ENCODE measurements at regions not wholly inside any gene's neighbourhood (a gene's known extent, or its start where the extent isn't known, plus 50 kb on each side); places are given as distances from the start of the nearest gene placed in this dataset.

DNA sequence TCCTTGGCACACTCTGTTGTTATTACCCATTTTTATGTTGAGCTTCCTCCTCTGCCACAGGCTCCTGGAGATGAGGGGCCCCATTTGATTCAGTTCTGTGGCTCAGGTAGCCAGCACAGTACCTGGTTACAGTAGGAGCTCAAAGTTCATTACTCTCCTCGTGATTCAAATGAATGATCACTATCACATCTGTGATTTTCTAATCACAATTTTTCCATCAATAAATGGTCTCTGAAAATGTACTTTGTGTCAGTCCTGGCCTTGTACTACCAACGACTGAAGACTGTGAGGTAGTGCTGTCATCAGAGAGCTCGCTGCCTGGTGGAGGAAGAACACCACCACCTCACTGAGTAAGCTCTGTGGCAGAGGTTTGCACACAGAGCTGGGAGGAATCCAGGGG is 106.8 kb upstream of the JUN start:
- TF ChIP-seq, protein P1, sequence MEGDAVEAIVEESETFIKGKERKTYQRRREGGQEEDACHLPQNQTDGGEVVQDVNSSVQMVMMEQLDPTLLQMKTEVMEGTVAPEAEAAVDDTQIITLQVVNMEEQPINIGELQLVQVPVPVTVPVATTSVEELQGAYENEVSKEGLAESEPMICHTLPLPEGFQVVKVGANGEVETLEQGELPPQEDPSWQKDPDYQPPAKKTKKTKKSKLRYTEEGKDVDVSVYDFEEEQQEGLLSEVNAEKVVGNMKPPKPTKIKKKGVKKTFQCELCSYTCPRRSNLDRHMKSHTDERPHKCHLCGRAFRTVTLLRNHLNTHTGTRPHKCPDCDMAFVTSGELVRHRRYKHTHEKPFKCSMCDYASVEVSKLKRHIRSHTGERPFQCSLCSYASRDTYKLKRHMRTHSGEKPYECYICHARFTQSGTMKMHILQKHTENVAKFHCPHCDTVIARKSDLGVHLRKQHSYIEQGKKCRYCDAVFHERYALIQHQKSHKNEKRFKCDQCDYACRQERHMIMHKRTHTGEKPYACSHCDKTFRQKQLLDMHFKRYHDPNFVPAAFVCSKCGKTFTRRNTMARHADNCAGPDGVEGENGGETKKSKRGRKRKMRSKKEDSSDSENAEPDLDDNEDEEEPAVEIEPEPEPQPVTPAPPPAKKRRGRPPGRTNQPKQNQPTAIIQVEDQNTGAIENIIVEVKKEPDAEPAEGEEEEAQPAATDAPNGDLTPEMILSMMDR (IDR thresholded peaks at IDR 0.05), result no peak
- TF ChIP-seq POLR2A (IDR thresholded peaks at IDR 0.05), result no peak

All from thyroid gland (tissue), 4 donors.